DMS 273 (cell line): ENCODE measurements at regions not wholly inside any gene's neighbourhood (a gene's known extent, or its start where the extent isn't known, plus 50 kb on each side); places are given as distances from the start of the nearest gene placed in this dataset.
A peak's percentile ranks its signal among the peaks of the same experiment; 100 is the strongest.

Source experiments
- DNase-seq: peaks from one replicate; lab custom pipeline; 2025; ENCODE audit not compliant: unreplicated experiment; lab: John Stamatoyannopoulos, UW

DNA sequence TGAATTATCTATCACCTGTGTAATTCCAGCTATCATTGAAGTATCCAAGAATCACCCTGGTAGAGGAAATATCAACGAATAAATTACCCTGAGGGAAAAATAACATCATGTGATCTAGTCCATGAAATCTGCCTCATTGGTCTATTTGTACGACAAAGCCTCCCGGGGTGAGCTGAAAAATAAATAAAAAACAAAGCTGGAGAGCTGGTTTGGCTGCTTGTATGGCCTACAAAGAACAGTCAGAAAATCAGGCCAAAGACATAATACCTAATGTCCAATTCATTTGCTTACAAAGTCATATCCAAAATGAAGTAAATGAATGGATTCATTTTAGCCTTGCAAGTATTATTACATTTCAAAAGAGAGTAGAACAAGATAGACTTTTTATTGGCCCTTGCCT lies 449.9 kb downstream of the KLF12 start:
- DNase-seq: no peak

DNA sequence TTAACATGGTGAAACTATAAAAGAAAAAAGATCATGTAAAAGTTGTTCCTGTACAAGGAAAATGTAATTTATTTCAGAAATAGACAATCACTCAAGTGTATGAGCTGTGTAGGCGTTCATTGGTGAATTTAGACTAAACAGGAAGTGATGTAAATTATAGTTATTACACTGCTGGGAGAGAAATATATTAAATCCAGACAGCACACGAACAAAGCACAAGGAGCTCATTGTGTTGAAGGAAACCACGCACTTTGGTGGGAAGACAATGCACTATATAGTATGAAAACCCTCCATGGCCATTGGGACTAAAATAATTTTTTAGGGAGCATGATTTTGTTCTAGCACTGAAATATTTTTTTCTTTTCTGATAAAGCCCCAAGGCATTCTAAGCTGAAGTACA lies 450.5 kb downstream of the KLF12 start:
- no peak for DNase-seq

DNA sequence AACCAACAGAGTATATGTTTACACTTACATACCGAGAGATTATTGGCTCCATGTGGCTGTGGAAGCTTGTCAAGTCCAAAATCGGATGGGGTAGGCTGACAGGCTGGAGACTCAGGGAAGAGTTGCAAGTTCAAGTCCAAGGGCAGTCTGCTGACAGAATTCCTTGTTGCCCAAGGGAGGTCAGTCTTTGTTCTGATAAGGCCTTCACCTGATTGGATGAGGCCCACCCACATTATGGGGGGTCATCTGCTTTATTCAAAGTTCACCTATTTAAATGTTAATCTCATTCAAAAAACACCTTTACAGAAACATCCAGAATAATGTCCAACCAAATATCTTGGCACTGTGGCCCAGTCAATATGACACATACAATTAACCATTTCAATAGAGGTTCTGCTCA lies 452.4 kb downstream of the KLF12 start:
- no peak for DNase-seq

DNA sequence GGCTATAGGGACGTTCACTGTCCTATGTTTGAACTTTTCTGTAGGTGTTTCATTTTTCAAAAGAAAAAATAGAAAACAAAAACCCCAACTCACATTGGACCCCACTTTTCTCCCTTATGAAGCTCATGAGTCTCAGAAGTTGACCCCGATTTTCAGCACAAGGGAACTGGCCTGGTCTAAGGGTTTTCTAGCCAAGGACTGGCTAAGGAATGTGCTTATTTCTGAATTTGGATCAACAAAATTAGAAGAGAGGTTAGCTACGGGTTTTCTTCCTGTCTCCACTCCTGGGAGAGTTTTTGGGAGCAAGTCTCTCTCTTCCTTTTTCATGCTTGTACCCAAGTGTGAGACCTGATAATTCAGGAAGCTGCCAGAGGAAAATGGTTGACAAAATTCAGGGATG lies 453.2 kb downstream of the KLF12 start:
- no peak for DNase-seq

DNA sequence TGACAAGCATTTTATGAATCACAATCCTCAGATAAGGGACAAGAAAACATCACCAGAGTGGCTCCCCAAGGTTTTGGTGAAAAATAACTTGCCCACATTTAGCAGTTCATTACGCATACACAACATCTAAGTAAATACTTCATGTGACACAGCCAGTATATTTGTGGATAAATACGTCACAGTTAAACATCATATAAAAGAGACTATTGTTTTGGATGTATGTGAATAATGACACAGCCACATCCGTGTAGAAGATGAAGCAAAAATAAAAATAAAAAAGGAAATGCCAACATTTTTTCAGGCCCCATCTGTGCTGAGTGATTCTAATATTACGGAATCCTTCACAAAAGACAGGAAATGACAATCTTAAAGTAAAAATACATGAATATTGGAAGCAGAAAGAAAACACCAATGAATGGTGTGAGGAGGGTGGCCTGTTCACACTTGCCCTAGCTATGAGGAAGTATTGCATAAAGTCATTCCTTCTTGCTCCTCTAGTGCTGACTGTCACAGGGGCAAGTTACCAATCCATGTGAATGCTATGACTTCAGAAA lies 457.1 kb downstream of the KLF12 start:
- no peak for DNase-seq

DNA sequence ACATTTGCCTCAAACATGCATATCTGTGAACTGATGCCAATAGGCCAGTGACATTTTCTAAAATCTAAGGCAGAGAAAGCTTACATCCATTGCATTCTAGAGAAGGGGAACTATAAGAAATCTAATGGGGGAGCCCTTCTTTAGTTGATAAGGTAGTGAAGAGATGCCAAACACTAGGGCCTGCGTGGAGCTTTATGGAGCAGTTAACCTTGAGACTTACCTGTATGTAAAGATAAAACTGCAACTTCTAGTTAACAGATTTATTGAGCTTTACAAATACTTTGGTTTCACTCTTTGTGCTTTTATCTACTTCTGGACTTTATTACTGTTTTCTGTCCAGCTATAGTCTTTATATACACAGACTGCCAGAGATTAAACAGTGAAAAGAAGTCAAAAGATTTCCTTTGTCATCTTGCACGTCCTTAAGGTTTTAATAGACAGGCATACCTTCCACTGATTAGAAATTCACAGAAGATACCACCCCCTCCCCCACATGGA lies 457.6 kb downstream of the KLF12 start:
- DNase-seq: no peak

DNA sequence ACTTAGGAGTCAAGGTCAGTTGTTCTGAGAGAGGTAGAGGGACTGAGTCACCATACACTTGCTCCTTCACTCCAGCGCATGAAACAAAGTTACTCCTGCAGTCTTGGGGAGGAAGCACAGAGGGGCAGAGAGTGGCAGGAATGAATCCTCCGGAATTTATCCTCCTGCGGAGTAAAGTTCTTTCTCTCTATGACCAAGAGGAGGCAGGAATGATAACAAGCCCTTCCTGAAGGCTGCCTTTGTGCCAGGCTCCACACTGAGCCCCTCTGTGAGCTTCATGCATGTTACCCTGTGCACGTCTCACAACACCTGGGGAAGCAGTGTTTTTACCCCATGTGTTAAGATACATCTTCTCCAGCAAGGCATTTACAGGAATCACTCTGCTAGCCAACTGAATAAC lies 458.4 kb downstream of the KLF12 start:
- no peak for DNase-seq

DNA sequence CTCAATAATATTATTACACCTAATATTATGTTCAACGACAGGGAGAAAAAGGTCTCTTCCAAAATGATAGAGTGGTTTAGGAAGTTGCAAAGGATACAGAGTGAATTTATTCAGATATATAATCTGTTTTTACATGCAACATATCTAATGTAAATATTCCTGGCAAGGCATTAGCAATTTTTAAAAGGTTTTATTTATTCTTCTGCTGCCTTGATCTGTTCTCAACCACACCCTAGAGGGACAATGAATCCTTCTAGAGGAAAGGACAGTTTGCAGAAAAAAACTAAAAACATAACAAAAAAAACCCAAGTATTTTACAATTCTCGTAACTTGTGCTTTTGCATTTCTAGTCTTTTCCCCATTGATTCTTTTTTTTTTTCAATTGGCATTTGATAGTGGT lies 459.6 kb downstream of the KLF12 start:
- DNase-seq: no peak

DNA sequence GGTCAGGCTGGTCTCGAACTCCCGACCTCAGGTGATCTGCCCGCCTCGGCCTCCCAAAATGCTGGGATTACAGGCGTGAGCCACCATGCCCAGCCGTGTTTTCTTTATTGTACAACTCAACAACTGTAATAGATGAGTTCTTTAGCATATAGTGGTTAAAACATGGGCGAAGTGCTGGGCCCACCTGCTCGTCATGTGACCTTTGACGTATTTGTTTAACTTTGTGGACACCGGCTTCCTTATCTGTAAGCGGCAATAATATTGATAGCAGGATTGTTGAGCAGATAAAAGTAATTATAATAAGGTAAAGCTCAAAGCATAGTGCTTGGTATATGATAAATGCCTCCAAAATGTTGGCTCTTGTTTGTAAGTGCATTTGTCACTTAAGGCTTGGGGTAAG lies 460.3 kb downstream of the KLF12 start:
- no peak for DNase-seq

DNA sequence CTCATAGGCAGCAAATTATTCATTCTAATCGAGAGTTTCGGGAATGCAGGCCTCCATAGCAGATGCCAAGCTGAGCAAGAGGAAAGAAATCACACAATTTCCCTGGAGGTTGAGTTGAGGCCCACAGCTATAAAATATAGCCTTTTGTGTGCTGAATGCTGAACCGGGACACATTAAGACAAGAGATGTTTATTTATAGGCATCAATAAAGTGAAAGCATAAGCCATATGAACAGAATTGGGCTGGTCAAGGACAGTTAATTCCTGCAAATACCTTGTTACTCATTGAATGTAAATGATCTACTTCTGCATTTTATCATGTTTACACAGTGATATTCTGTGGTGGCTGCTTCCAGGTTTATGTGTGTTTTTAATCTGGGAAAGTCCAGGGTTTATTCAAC lies 461.7 kb downstream of the KLF12 start:
- no peak for DNase-seq

DNA sequence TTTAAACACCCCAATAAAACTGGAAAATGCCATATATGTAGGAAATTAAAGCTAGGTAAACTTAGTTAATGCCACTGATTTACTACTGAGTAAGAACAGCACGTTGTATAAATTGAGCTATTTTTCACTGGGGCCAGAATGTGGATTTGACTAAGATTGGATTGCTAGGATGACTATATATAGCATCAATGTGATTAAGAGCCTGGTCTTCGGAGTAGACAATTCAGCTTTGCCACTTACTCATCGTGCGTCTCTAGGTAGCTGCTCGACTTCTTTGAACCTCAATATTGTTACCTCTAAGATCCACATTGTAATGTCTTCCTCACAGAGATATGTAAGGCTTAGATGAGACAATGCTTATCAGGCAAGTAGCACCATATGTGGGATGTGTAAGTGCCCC lies 462.5 kb downstream of the KLF12 start:
- no peak for DNase-seq

DNA sequence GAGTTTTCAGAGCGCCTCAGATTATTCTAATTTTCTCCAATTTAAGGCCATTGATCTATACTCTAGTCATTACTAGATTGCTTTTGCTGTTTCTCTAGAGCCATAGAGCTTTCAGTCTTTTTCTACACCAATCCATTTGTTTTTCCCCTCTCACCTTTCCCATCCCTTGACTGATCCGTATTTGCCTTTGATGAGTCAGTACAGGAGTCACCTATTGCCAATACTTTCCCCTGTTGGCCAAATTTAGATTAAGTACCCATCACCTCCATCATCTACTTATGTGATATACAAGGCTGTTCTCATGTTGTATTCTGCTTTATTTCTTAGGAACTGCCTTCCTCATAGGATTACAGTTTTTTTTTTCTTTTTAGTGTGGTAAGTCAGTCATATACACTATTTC lies 463.2 kb downstream of the KLF12 start:
- no peak for DNase-seq

DNA sequence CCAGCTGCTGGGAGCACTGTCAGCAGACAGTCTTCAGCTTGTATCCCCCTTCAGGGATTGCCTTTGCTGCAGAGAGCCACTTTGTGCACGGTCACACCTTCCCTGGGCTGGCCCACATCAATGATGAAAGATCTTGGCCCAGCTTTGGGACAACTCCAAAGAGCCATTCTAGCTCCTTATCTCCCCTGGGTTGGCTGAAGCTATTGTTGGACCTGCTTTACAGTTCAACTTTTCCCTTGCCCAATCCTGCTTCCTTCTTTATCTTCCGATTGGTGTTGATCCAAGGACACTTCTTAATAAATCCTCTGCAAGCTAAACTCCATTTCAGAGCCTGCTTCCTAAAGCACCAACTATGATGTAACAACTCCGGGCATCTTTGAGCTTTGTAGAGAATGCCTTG lies 466.4 kb downstream of the KLF12 start:
- no peak for DNase-seq

DNA sequence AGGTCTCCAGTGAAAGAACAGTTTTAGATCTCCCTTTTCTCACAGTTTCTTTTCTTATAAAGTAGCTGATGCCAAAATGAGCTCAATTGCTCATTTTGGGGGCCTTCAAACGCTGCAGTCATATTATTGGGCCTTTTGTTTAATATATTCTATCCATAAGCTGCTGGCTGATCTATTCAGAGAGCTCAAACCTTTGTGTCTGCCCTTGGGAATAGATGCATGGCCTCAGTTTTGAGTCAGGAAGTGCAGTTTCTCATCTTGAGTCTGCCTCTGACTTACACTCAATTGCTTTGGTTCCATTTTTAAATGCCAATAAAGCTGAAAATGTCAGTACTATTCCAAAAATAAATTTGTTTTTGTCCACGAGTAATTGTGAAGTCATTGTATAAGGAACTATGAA lies 468.9 kb downstream of the KLF12 start:
- no peak for DNase-seq

DNA sequence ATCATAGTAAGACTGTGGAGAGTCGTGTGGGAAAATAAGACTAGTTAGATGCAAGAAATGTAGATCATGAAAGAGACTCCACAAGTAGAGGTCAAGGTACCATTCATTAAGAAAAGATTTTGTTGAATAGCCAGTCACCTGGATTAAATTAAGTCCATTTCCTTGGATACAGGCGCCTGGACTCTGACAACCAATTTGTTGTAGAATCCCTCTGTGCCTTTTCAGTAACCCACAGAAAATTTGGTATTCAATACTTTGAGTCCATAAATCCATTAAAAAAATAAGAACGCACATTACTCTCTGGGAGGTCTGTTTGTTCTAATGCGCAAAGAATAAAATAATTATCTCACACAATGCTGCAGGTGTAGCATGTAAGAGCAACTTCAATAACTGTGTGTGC lies 469.4 kb downstream of the KLF12 start:
- no peak for DNase-seq

DNA sequence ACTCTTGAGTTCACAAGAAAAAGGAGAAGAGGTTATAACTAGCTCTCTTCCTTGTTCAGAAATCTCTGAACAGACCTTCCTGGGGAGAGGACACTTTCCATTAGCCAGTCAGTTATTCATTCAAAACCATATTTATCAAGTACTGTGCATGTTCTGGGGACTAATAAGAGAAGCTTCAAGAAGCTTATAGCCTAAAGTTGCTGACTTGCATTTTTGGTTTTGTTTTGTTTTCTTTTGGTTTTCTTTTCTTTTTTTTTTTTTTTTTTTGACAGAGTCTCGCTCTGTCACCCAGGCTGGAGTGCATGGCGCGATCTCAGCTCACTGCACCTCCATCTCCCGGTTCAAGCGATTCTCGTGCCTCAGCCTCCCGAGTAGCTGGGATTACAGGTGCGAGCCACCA lies 471.4 kb downstream of the KLF12 start:
- DNase-seq: no peak

DNA sequence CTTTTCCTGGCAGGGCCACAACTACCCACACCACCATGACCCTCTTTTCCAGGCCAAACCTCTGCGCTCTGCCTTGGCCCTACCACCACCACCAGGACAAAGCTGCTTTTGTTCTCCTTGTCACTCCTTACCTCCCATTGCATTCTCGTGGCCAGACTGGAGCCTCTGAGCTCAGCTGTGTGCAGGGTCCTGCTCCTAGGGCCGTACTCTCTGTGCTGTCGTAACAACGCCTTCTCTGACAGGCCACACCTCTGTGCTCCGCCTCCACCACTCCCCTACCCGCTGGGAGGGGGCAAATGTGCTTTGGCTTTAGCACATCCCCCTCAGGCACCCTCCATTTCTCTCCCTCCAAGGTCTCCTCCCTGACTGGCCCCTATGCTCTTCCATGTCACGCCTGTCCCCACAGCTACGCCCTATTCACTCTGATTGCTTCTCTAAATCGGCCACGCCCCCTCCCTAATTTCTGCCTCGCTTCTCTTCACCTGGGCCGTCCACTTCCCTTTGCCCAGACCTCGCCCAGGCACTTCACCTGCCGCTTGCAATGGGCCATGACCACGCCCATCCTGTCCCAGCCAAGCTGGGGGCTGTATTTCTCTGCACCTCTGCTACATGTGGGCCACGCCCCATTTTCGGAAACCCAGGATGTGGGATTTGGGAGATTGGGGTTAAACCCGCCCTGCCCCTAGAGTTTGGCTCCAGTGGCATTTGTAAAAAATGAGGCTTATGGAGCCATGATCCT lies 472.3 kb downstream of the KLF12 start:
- DNase-seq: no peak

DNA sequence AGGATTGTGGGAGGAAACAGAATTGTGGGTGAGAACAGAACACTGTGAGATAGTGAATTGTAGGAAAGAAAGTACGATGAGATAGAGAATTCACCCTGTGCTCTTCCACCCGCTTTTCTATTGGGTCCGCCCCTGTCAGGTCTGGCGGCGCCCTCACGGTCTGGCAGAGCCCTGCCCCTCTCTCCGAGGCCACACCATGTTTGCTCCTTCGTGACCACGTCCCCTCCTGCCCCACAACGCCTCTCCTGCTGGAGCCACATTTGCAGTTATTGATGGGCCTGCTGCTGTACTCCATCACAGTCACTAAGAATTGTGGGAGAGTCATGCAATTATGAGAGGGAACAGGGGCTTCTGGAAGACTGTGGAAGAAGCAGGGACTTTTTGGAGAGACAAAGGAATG lies 473.1 kb downstream of the KLF12 start:
- no peak for DNase-seq

DNA sequence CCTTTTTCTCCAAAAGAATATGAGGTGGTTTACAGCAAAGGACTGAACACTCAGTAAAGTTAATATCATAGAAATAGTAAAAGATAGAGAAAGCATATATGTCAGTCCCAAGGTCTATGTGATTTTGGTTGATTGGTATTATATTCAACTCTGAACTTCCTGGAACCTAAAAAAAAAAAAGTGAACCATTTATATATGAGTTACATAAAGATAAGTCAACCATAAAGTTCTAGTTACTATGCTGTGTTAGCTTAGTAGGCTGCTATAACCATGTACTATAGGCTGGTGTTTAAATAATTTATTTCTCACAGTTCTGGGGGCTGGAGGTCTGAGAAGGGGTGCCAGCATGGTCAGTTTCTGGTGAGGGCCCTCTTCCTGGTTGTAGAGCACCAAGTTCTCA lies 475.6 kb downstream of the KLF12 start:
- DNase-seq: no peak

DNA sequence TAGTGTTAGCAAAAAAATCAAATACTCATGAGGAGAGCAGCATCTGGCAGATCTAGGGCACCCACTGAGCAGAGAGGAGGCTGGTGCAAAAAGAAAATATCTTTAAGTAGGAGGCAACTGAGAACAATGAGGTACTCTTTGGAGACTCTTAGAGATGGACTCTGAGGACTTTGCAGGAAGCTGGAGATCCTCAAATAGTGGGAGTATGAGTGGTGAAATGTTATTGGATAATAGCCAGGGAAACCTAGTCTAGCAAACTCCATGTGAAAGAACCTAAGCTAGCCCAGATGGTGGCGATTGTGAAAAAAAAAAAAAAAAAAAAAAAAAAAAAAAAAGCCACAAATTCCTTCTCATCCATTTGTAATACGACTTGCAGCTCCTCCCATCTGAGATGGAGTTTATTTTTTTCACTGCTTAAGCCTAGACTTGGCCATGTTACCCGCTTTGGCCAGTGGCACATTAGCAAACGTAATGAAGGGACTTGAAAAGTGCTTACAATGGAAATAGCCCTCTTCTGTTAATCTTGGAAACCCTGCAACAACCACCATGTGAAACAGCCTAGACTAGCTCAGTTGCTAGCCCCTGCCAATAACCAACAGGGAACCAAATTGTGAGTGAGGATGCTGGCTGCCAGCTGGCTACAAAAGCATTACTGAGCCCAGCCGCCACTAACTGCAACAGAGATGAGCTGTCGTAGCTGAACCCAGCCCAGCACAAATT lies 476.2 kb downstream of the KLF12 start:
- DNase-seq: peak; percentile 23

DNA sequence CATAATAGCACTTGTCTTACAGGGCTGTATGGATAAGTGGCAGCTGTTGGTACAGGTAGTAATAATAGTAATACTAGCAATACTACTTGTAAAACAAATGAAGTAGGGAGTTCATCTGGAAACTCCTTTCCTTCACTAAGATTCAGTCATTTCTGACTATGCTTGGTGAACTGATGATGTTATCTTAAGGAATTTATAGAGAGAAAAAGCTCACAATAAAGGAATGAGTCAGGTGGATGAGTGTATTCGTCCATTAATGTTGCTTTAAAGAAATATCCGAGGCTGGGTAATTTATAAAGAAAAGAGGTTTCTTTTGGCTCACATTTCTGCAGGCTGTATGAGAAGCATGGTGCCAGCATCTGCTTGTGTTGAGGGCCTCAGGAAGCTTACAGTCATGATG lies 477.3 kb downstream of the KLF12 start:
- DNase-seq: no peak

DNA sequence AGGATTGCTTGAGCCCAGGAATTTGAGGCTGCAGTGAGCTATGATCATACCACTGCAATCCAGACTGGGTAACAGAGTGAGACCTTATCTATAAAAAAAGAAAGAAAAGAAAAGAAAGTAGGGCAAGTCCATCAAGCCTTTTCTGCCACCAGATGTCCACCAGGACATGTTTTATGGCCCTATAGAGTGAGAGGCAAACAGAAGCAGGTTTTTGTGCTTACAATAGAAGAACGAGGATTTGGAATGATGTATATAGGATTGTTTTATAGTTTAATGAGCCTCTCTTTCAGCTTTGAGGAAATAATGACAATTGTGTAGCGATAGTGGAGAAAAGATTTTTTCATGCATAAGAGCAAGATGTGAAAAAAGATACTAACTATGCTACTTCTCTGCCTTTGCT lies 480.5 kb downstream of the KLF12 start:
- no peak for DNase-seq
